BJ (cell line): ENCODE measurements at regions not wholly inside any gene's neighbourhood (a gene's known extent, or its start where the extent isn't known, plus 50 kb on each side); places are given as distances from the start of the nearest gene placed in this dataset.

ENCODE experiments used
- CTCF ChIA-PET: fragments of 350-600 bp; formaldehyde crosslinking; extraction: SDS; loops from one replicate; lab custom pipeline; 2021; ENCODE audit warnings: antibody characterized with exemption, inconsistent platforms; lab: Yijun Ruan, JAX
- POLR2A ChIA-PET: fragments of 300-600 bp; sonication (Branson Sonifier 250); formaldehyde crosslinking; extraction: SDS; loops from one replicate; lab custom pipeline; 2021; ENCODE audit warnings: antibody characterized with exemption; lab: Charles Lee
- DNase-seq: peaks from one replicate; pipeline ENCODE4 v3.0.0-alpha.2; 2011; ENCODE audit warnings: low read depth
- H3K27me3 ChIP-seq: 2 replicates; pipeline ENCODE4 v1.6.0; 2011; ENCODE audit warnings: low read length; ENCODE audit not compliant: control insufficient read depth, insufficient read depth
- H3K36me3 ChIP-seq: 2 replicates; pipeline ENCODE4 v1.5.1; 2011; ENCODE audit warnings: low read length; ENCODE audit not compliant: control insufficient read depth, insufficient read depth
- H3K4me3 ChIP-seq: 2 replicates; pipeline ENCODE4 v1.5.1; 2011; ENCODE audit warnings: low read depth, mild to moderate bottlenecking, control low read depth, low read length
- TF ChIP-seq, protein P1 (sequence below): IDR thresholded peaks from 2 replicates; pipeline ENCODE4 v1.5.1; 2011; ENCODE audit warnings: low read depth, mild to moderate bottlenecking, control low read depth, inconsistent platforms, low read length, moderate library complexity; ENCODE audit not compliant: insufficient read depth

DNA sequence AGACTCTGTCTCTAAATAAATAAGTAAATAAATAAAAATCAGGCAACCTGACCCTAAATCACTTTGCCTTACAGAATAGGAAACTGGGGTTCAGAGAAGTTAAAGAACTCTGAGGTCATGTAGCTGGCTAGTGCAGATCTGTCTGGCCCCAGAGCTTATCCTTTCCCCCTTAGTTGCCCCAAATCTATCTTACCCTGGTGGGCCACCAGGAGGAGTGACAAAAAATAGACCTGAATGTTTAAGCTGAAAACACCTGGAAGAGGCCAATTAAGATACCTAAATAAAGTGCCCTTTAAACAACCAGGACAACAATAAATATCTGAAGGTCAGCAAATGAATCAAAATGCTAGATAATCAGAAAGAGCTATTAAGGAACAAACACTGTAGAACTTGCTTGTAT lies 59.7 kb downstream of the TEX35 start:
- ChIA-PET CTCF (interaction anchor here (1.0 to 1.6 kb wide), 2 partner anchors 8 to 19 kb away, joined by 3 to 5 read pairs; no protein-coding TSS in a partner anchor), POLR2A (no interaction called here)
- Histone ChIP-seq H3K36me3 (no peaks in the 10 kb centered on the region), H3K4me3 (no peak overlapping the region), H3K27me3 (no peaks in the 10 kb centered on the region)
- TF ChIP-seq, protein P1, sequence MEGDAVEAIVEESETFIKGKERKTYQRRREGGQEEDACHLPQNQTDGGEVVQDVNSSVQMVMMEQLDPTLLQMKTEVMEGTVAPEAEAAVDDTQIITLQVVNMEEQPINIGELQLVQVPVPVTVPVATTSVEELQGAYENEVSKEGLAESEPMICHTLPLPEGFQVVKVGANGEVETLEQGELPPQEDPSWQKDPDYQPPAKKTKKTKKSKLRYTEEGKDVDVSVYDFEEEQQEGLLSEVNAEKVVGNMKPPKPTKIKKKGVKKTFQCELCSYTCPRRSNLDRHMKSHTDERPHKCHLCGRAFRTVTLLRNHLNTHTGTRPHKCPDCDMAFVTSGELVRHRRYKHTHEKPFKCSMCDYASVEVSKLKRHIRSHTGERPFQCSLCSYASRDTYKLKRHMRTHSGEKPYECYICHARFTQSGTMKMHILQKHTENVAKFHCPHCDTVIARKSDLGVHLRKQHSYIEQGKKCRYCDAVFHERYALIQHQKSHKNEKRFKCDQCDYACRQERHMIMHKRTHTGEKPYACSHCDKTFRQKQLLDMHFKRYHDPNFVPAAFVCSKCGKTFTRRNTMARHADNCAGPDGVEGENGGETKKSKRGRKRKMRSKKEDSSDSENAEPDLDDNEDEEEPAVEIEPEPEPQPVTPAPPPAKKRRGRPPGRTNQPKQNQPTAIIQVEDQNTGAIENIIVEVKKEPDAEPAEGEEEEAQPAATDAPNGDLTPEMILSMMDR, result no peak
- no peak for DNase-seq

DNA sequence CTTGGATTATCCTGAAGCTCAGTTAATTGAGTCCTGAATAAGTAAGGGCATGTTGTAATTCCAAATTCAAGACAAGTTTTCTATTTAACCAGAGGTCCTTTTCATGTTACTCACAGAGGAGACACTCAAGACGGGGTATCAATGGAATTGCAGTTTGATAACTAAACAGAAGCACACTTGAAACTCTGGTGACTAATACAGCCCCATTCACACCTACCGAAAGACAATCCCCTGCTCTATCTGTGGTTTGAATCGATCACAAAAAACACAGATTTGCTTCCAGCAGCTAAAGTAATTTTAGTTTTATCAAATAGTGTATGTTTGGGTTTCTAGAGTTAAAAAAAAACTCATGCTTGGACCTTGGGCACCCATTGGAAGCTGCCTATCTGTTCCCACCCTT lies 60.4 kb downstream of the TEX35 start:
- TF ChIP-seq, protein P1, result no peak
- DNase-seq, result no peak
- H3K27me3 ChIP-seq, result no peaks in the 10 kb centered on the region
- POLR2A ChIA-PET, result no interaction called here
- no peak overlapping the region for H3K4me3 ChIP-seq
- CTCF ChIA-PET, result interaction anchor here (0.7 to 1.6 kb wide), 2 partner anchors 8 to 11 kb away, joined by 3 to 5 read pairs; no protein-coding TSS in a partner anchor
- H3K36me3 ChIP-seq, result no peaks in the 10 kb centered on the region

DNA sequence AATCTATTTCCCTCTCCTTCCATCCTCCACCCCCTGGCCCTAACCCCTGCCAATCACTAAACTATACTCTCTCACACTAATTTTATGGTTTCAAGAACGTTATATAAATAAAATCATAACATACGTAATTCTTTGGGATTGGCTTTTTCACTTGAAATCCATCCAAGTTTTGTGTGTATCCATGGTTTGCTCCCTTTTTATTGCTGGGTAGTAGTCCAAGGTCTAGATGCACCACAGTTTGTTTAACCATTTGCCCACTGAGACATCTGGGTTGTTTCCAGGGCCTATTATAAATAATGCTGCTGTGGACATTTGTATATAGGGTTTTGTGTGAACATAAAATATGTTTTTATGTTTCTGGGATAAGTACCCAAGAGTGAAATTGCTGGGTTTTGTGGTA lies 61.4 kb downstream of the TEX35 start:
- H3K27me3 ChIP-seq, result no peaks in the 10 kb centered on the region
- no peaks in the 10 kb centered on the region for H3K36me3 ChIP-seq
- H3K4me3 ChIP-seq, result no peak overlapping the region
- ChIA-PET POLR2A (no interaction called here), CTCF (no interaction called here)
- no peak for DNase-seq
- TF ChIP-seq, protein P1, result no peak

DNA sequence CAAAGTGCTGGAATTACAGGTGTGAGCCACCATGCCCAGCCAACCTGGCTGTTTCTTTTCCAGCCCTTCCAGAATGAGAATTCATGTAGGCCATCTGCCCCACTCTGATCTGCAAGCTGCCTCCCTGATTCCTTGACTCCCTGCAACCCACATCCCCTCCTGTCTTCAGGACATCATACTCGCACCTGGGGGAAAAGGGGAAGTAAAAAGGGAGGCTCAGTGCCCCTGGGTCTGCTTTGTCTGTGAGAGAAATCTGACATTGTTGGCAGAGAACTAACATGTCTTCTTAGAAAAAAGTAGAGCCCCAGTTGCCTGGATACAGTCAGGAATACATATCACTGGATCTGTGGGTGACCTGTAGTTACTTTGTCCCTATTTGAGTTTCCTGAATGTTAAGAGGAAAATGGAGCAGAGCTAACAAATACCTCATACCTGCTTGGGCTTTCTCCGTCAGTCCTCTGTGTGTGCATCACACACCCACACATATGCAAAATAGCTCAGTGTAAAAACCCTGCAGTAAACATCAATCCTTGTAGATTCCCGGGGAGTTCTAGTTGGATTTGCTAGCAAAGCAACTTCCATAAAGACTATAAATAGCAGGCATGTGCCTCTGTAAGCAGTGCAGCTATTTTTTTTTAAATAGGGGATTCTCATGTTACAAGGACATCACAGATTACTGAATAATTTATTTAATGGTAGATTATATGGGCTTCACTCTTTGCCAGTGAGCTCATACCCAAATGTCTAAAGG lies 62.9 kb downstream of the TEX35 start:
- H3K4me3 ChIP-seq, result no peak overlapping the region
- no peaks in the 10 kb centered on the region for H3K27me3 ChIP-seq
- POLR2A ChIA-PET, result interaction anchor here (0.6 kb wide), 2 partner anchors 28 to 1254 kb away, joined by 3 read pairs; no protein-coding TSS in a partner anchor
- H3K36me3 ChIP-seq, result no peaks in the 10 kb centered on the region
- DNase-seq, result no peak
- CTCF ChIA-PET, result no interaction called here
- TF ChIP-seq, protein P1, result no peak

DNA sequence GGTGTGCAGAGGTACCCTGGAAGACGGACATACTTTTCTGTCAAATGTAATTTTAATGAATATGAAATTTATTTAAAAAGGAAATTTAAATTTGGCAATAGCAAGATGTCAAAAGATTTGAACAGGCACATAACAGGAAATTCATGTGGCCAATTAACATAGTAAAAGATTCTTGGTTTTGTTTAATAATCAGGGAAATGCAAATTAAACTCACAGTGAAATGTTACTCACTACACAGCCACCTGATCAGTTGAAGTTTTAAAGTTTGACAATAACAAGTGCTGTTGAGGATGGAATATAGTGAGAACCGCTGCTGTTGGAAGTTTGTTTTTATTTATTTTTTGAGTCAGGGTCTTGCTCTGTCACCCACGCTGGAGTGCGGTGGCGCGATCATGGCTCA lies 63.9 kb downstream of the TEX35 start:
- no peak overlapping the region for H3K4me3 ChIP-seq
- TF ChIP-seq, protein P1, result no peak
- no peaks in the 10 kb centered on the region for H3K36me3 ChIP-seq
- ChIA-PET POLR2A (no interaction called here), CTCF (no interaction called here)
- DNase-seq, result no peak
- no peaks in the 10 kb centered on the region for H3K27me3 ChIP-seq
